GM13977 (cell line): ENCODE measurements at regions not wholly inside any gene's neighbourhood (a gene's known extent, or its start where the extent isn't known, plus 50 kb on each side); places are given as distances from the start of the nearest gene placed in this dataset.

ENCODE experiments used
- DNase-seq: peaks from one replicate; pipeline ENCODE4 v3.0.0; 2012; ENCODE audit warnings: low spot score
- CTCF ChIP-seq: IDR thresholded peaks from 2 replicates; pipeline ENCODE4 v1.5.1; 2012; ENCODE audit warnings: mild to moderate bottlenecking, control low read depth; ENCODE audit not compliant: insufficient read depth; ENCODE audit errors: extremely low read depth, missing control alignments
- in situ Hi-C: fragments of 300-500 bp; cut with MboI; formaldehyde crosslinking; loops from one replicate; pipeline ENCODE4 v1.12.0; 2022; ENCODE audit warnings: low sequenced_read_pairs, low pct_unique_long_range_greater_than_20kb, mixed read lengths, inconsistent platforms; ENCODE audit not compliant: unreplicated experiment

- no peak for DNase-seq
- TF ChIP-seq CTCF = no peak
- in situ Hi-C loops = no loop called here
These were observed 705.0 kb downstream of the MECOM start for GRCh38 chr3:168958466-168958865.

GRCh38 chr3:168956076-168956475 is 707.4 kb downstream of the MECOM start:
- in situ Hi-C loops = no loop called here
- DNase-seq = no peak
- TF ChIP-seq CTCF = no peak

GRCh38 chr3:168952551-168952950 is 711.0 kb downstream of the MECOM start:
- in situ Hi-C loops = no loop called here
- no peak for TF ChIP-seq CTCF
- DNase-seq = no peak

GRCh38 chr3:168951884-168952283 is 711.6 kb downstream of the MECOM start:
- no peak for TF ChIP-seq CTCF
- in situ Hi-C loops = no loop called here
- DNase-seq = no peak

GRCh38 chr3:168951368-168951767 is 712.1 kb downstream of the MECOM start:
- no peak for TF ChIP-seq CTCF
- DNase-seq = no peak
- in situ Hi-C loops = no loop called here

- no peak for DNase-seq
- no peak for TF ChIP-seq CTCF
- in situ Hi-C loops = no loop called here
These were observed 712.9 kb downstream of the MECOM start for GRCh38 chr3:168950622-168951021.

GRCh38 chr3:168939651-168940238 is 723.8 kb downstream of the MECOM start:
- no peak for DNase-seq
- in situ Hi-C loops = no loop called here
- no peak for TF ChIP-seq CTCF
